GM21737 (cell line): ENCODE measurements at regions not wholly inside any gene's neighbourhood (a gene's known extent, or its start where the extent isn't known, plus 50 kb on each side); places are given as distances from the start of the nearest gene placed in this dataset.

Experiments used
- ATAC-seq: cut with Tn5 transposase; IDR thresholded peaks from one replicate; pipeline ENCODE4 v1.9.1; 2021; ENCODE audit warnings: mild to moderate bottlenecking, moderate library complexity; ENCODE audit not compliant: unreplicated experiment

- ATAC-seq: no peak
These were observed 175.7 kb upstream of the INHBA start for GRCh38 chr7:41878309-41879295.

- no peak for ATAC-seq
These were observed 174.2 kb upstream of the INHBA start for GRCh38 chr7:41877118-41877517.

- ATAC-seq: no peak
These were observed 172.6 kb upstream of the INHBA start for GRCh38 chr7:41875513-41875912.

- ATAC-seq: no peak
These were observed 171.4 kb upstream of the INHBA start for GRCh38 chr7:41874201-41874785.

- no peak for ATAC-seq
These were observed 170.9 kb upstream of the INHBA start for GRCh38 chr7:41873741-41874140.

GRCh38 chr7:41872966-41873365, 170.1 kb upstream of the INHBA start:
- no peak for ATAC-seq

GRCh38 chr7:41870461-41871138, 167.7 kb upstream of the INHBA start:
- ATAC-seq: no peak

GRCh38 chr7:41869997-41870396, 167.1 kb upstream of the INHBA start:
- no peak for ATAC-seq

GRCh38 chr7:41869596-41869995, 166.7 kb upstream of the INHBA start:
- no peak for ATAC-seq

- no peak for ATAC-seq
These were observed 166.2 kb upstream of the INHBA start for GRCh38 chr7:41869091-41869490.

- ATAC-seq: no peak
These were observed 164.9 kb upstream of the INHBA start for GRCh38 chr7:41867639-41868280.

GRCh38 chr7:41862261-41862660, 159.4 kb upstream of the INHBA start:
- ATAC-seq: no peak

GRCh38 chr7:41861642-41862041, 158.8 kb upstream of the INHBA start:
- no peak for ATAC-seq

GRCh38 chr7:41858201-41858600, 155.3 kb upstream of the INHBA start:
- ATAC-seq: no peak

- ATAC-seq: no peak
These were observed 152.9 kb upstream of the INHBA start for GRCh38 chr7:41855798-41856197.

- ATAC-seq: no peak
These were observed 144.7 kb upstream of the INHBA start for GRCh38 chr7:41847606-41848005.

- no peak for ATAC-seq
These were observed 144.3 kb upstream of the INHBA start for GRCh38 chr7:41847151-41847550.

- no peak for ATAC-seq
These were observed 140.1 kb upstream of the INHBA start for GRCh38 chr7:41842956-41843355.

GRCh38 chr7:41837916-41838315, 135.0 kb upstream of the INHBA start:
- no peak for ATAC-seq

GRCh38 chr7:41835976-41836530, 133.2 kb upstream of the INHBA start:
- ATAC-seq: no peak
